KMS-11 (cell line): ENCODE measurements at regions not wholly inside any gene's neighbourhood (a gene's known extent, or its start where the extent isn't known, plus 50 kb on each side); places are given as distances from the start of the nearest gene placed in this dataset.

Source experiments
- H2AFZ ChIP-seq: fragments of 200-600 bp; sonication (generic); 2 replicates; pipeline ENCODE4 v1.6.1; 2016; ENCODE audit warnings: antibody characterized with exemption, mixed run types, low read depth
- H3K27ac ChIP-seq: fragments of 200-600 bp; sonication (generic); 2 replicates; pipeline ENCODE4 v1.6.1; 2016; ENCODE audit warnings: mild to moderate bottlenecking, mixed run types
- H3K27me3 ChIP-seq: fragments of 200-600 bp; sonication (generic); 2 replicates; pipeline ENCODE4 v1.6.1; 2017; ENCODE audit warnings: mild to moderate bottlenecking, low read depth, mixed run types, moderate library complexity; ENCODE audit not compliant: insufficient read depth
- H3K36me3 ChIP-seq: fragments of 200-600 bp; sonication (generic); 2 replicates; pipeline ENCODE4 v1.6.1; 2017; ENCODE audit warnings: mild to moderate bottlenecking, mixed run types; ENCODE audit not compliant: insufficient read depth
- H3K4me1 ChIP-seq: fragments of 200-600 bp; sonication (generic); 2 replicates; pipeline ENCODE4 v1.6.1; 2016; ENCODE audit warnings: mild to moderate bottlenecking, low read depth, mixed run types; ENCODE audit not compliant: poor library complexity, severe bottlenecking
- H3K4me2 ChIP-seq: fragments of 200-600 bp; sonication (generic); 2 replicates; pipeline ENCODE4 v1.7.0; 2016; ENCODE audit warnings: mild to moderate bottlenecking, mixed run types
- H3K4me3 ChIP-seq: fragments of 200-600 bp; sonication (generic); IDR thresholded peaks from 2 replicates; pipeline ENCODE4 v1.6.1; 2017; ENCODE audit warnings: low read depth, low read length, mixed read lengths; ENCODE audit not compliant: insufficient read depth
- H3K79me2 ChIP-seq: fragments of 200-600 bp; sonication (generic); 2 replicates; pipeline ENCODE4 v1.6.1; 2016; ENCODE audit warnings: low read depth, mixed run types; ENCODE audit not compliant: insufficient read depth
- H3K9ac ChIP-seq: fragments of 200-600 bp; sonication (generic); 2 replicates; pipeline ENCODE4 v1.6.1; 2016; ENCODE audit warnings: mild to moderate bottlenecking, mixed run types
- H4K20me1 ChIP-seq: fragments of 200-600 bp; sonication (generic); 2 replicates; pipeline ENCODE4 v1.6.1; 2016; ENCODE audit warnings: mild to moderate bottlenecking, mixed run types; ENCODE audit not compliant: insufficient read depth
- CTCF ChIP-seq: fragments of 200-600 bp; sonication (generic); conservative IDR thresholded peaks from 2 replicates; pipeline ENCODE4 v1.6.1; 2017; ENCODE audit warnings: low read depth, mild to moderate bottlenecking, antibody characterized with exemption, low read length, moderate library complexity, mixed read lengths

GRCh38 chr12:67595365-67595764 lies 53.2 kb upstream of the DYRK2 start:
- Histone ChIP-seq H3K9ac (no peak overlapping the region), H3K27me3 (no peaks in the 10 kb centered on the region), H3K4me2 (no peak overlapping the region), H3K4me1 (peaks cover 41% of the 10 kb centered on the region), H3K79me2 (no peaks in the 10 kb centered on the region), H2AFZ (no peak overlapping the region), H3K27ac (no peak overlapping the region), H3K36me3 (no peaks in the 10 kb centered on the region), H3K4me3 (no peak overlapping the region), H4K20me1 (no peaks in the 10 kb centered on the region)
- TF ChIP-seq CTCF, result no peak

GRCh38 chr12:67598598-67598997 lies 49.9 kb upstream of the DYRK2 start:
- no peak for TF ChIP-seq CTCF
- H3K9ac ChIP-seq, result no peak overlapping the region

More at GRCh38 chr12:67598598-67598997, 49.9 kb upstream of the DYRK2 start:
- Histone ChIP-seq H3K27me3 (no peaks in the 10 kb centered on the region), H3K4me3 (no peak overlapping the region), H3K36me3 (no peaks in the 10 kb centered on the region), H3K4me2 (no peak overlapping the region), H3K27ac (no peak overlapping the region), H3K79me2 (no peaks in the 10 kb centered on the region), H3K4me1 (peaks cover 22% of the 10 kb centered on the region), H2AFZ (no peak overlapping the region), H4K20me1 (no peaks in the 10 kb centered on the region)
